ENCODE measurements at regions not wholly inside any gene's neighbourhood (a gene's known extent, or its start where the extent isn't known, plus 50 kb on each side); places are given as distances from the start of the nearest gene placed in this dataset.

- no peak for TF ChIP-seq EZH2 (IDR thresholded peaks at IDR 0.05; ENCODE audit: insufficient read depth, poor library complexity, severe bottlenecking)
- TF ChIP-seq EZH2phosphoT487 (IDR thresholded peaks at IDR 0.05; ENCODE audit: insufficient read depth, low read depth), result no peak
These were observed 384.2 kb downstream of the TLL1 start for GRCh38 chr4:166257276-166257675.

Data from GM23248 (cell line).